K562 (cell line): ENCODE measurements at regions not wholly inside any gene's neighbourhood (a gene's known extent, or its start where the extent isn't known, plus 50 kb on each side); places are given as distances from the start of the nearest gene placed in this dataset.

Experiments
- ATAC-seq: fragments of 200-7000 bp; cut with Tn5 transposase; 3 replicates; pipeline ENCODE4 v1.9.1; 2020; ENCODE audit warnings: moderate library complexity
- BruUV-seq: library from RNA; stranded (reverse); fragments of 400-500 nt; replicated peaks from 2 replicates; lab custom pipeline; 2021; lab: Mats Ljungman, UMichigan
- CTCF ChIA-PET: fragments of 300-600 bp; formaldehyde crosslinking; extraction: SDS; loops from one replicate; lab custom pipeline; 2021; ENCODE audit warnings: low intra/inter-chr PET ratio; lab: Yijun Ruan, JAX
- POLR2A ChIA-PET: fragments of 300-600, 350-650 bp; sonication (Branson Sonifier 250); formaldehyde crosslinking; extraction: SDS; loops from one replicate; lab custom pipeline; 2021; ENCODE audit warnings: antibody characterized with exemption, inconsistent platforms; lab: Yijun Ruan, JAX
- DNase-seq, 4 experiments: peaks; one replicate each; pipeline versions ENCODE4 v3.0.0 to v3.0.0-alpha.2; 2011 to 2018; ENCODE audit warnings: low spot score in 3 of 4, mixed read lengths in 3 of 4; ENCODE audit errors: extremely low read depth in 1 of 4
- FAIRE-seq: peaks from 2 replicates; lab custom pipeline; 2011; peaks lifted over from hg19 to GRCh38; lab: Jason Lieb, UNC
- H2AFZ ChIP-seq: 2 replicates; pipeline ENCODE4 v1.6.0; 2011; ENCODE audit warnings: low read depth, low read length, control low read depth, inconsistent platforms
- H3K27ac ChIP-seq: fragments of 200-600 bp; 3 replicates; pipeline ENCODE4 v1.8.0; 2011; ENCODE audit warnings: low read depth, mild to moderate bottlenecking, control low read depth, inconsistent platforms, low read length, moderate library complexity, mixed read lengths; ENCODE audit errors: extremely low read depth
- H3K27me3 ChIP-seq, 2 experiments: fragments of 300-600 bp in 1 of 2; 2 replicates in 1 of 2; 3 replicates in 1 of 2; pipeline versions ENCODE4 v1.6.0 to v1.8.0; 2011; ENCODE audit warnings: inconsistent platforms in 2 of 2, low read length in 2 of 2, mild to moderate bottlenecking in 1 of 2, mixed read lengths in 1 of 2, moderate library complexity in 1 of 2; ENCODE audit not compliant: control insufficient read depth in 2 of 2, insufficient read depth in 2 of 2
- H3K36me3 ChIP-seq: fragments of 300-600 bp; 3 replicates; pipeline ENCODE4 v1.8.0; 2011; ENCODE audit warnings: mild to moderate bottlenecking, low read length, inconsistent platforms; ENCODE audit not compliant: control insufficient read depth, insufficient read depth
- H3K4me1 ChIP-seq, 2 experiments: fragments of 200-600 bp in 1 of 2; replicated peaks in 1 of 2; 2 replicates in 1 of 2; 3 replicates in 1 of 2; pipeline versions ENCODE4 v1.5.1 to v1.8.0; 2011; ENCODE audit warnings: inconsistent platforms in 2 of 2, low read length in 2 of 2, mild to moderate bottlenecking in 1 of 2, mixed read lengths in 1 of 2, moderate library complexity in 1 of 2; ENCODE audit not compliant: control insufficient read depth in 2 of 2, insufficient read depth in 2 of 2
- H3K4me2 ChIP-seq: 2 replicates; pipeline ENCODE4 v1.6.1; 2011; ENCODE audit warnings: low read length, control low read depth, inconsistent platforms, mixed read lengths; ENCODE audit not compliant: insufficient read depth
- H3K4me3 ChIP-seq: fragments of 200-600 bp; sonication (generic), shearing (Covaris generic); 2 replicates; pipeline ENCODE4 v1.5.1; 2016; ENCODE audit warnings: control low read depth, inconsistent platforms
- H3K79me2 ChIP-seq: fragments of 200-600 bp; 3 replicates; pipeline ENCODE4 v1.8.0; 2011; ENCODE audit warnings: low read length, inconsistent platforms; ENCODE audit not compliant: control insufficient read depth, insufficient read depth
- H3K9ac ChIP-seq, 2 experiments: 2 replicates each; pipeline versions ENCODE4 v1.6.0 to v1.6.1; 2011; ENCODE audit warnings: low read depth in 2 of 2, low read length in 2 of 2, control low read depth in 1 of 2, inconsistent platforms in 1 of 2, mild to moderate bottlenecking in 1 of 2, mixed read lengths in 1 of 2; ENCODE audit not compliant: insufficient read depth in 1 of 2
- H3K9me1 ChIP-seq: one replicate; pipeline ENCODE4 v1.6.0; 2011; ENCODE audit warnings: inconsistent platforms, mild to moderate bottlenecking, low read length, moderate library complexity; ENCODE audit not compliant: control insufficient read depth, insufficient read depth
- H3K9me3 ChIP-seq: replicated peaks from 2 replicates; pipeline ENCODE4 v1.5.1; 2011; ENCODE audit warnings: low read depth, low read length, inconsistent platforms; ENCODE audit not compliant: control insufficient read depth, insufficient read depth
- H4K20me1 ChIP-seq: replicated peaks from 2 replicates; pipeline ENCODE4 v1.6.1; 2011; ENCODE audit warnings: low read length, inconsistent platforms, mixed read lengths; ENCODE audit not compliant: control insufficient read depth, insufficient read depth
- ARNT ChIP-seq, 2 experiments: fragments of 450-650 bp; IDR thresholded peaks; 2 replicates each; pipeline ENCODE4 v1.6.1; 2016; ENCODE audit warnings: mild to moderate bottlenecking in 1 of 2
- IRF2 ChIP-seq: sonication (generic); formaldehyde crosslinking; IDR thresholded peaks from 2 replicates; pipeline ENCODE4 v1.8.1; 2022; ENCODE audit warnings: mild to moderate bottlenecking, missing genetic modification reagents
- MECOM ChIP-seq: fragments of 250-450 bp; sonication (Bioruptor Pico); IDR thresholded peaks from 2 replicates; pipeline ENCODE4 v1.8.0; 2022; ENCODE audit warnings: inconsistent platforms
- ZC3H11A ChIP-seq: IDR thresholded peaks from 2 replicates; pipeline ENCODE4 v1.6.1; 2012; ENCODE audit warnings: low read depth, low read length, improper control_type of control experiment
- WGBS: fragments of 100-300 bp; shearing (Covaris generic); methylation state at CpG from one replicate; pipeline ENCODE4 v1.1.6; 2016; ENCODE audit warnings: low coverage, mixed read lengths; ENCODE audit not compliant: insufficient coverage; ENCODE audit errors: missing lambda C conversion rate; 5-methylcytosine and 5-hydroxymethylcytosine counted together
- in situ Hi-C: fragments of 300-500 bp; cut with MboI; formaldehyde crosslinking; loops from 4 replicates; pipeline ENCODE4 v1.15.0; 2018; ENCODE audit warnings: inconsistent platforms, mixed read lengths
- intact Hi-C: fragments of 100-400 bp; cut with micrococcal nuclease; formaldehyde crosslinking; loops from 2 replicates; pipeline ENCODE4 v1.14.2; 2022
- TF ChIP-seq, protein P1 (sequence below), 3 experiments: IDR thresholded peaks in 2 of 3; conservative IDR thresholded peaks in 1 of 3; 2 replicates each; pipeline ENCODE4 v1.5.1; 2011 to 2012; ENCODE audit warnings: low read length in 3 of 3, mild to moderate bottlenecking in 3 of 3, control low read depth in 2 of 3, improper control_type of control experiment in 1 of 3, inconsistent platforms in 1 of 3, low read depth in 1 of 3, mixed read lengths in 1 of 3, moderate library complexity in 1 of 3; ENCODE audit not compliant: insufficient read depth in 2 of 3
- TF ChIP-seq, protein P2 (sequence below): fragments of 250-450 bp; sonication (Bioruptor Pico); IDR thresholded peaks from 2 replicates; pipeline ENCODE4 v1.8.0; 2021; ENCODE audit warnings: borderline replicate concordance, mild to moderate bottlenecking, moderate library complexity; ENCODE audit not compliant: poor library complexity, severe bottlenecking
- TF ChIP-seq, protein P3 (sequence below): fragments of 250-450 bp; sonication (Bioruptor Pico); IDR thresholded peaks from 2 replicates; pipeline ENCODE4 v1.5.0; 2020; ENCODE audit warnings: mild to moderate bottlenecking
- TF ChIP-seq, protein P4 (sequence below): sonication (generic); formaldehyde crosslinking; IDR thresholded peaks from 2 replicates; pipeline ENCODE4 v1.8.0; 2023; ENCODE audit warnings: missing genetic modification reagents, mild to moderate bottlenecking, borderline replicate concordance
- TF ChIP-seq, protein P5 (sequence below), 2 experiments: fragments of 450-650 bp; conservative IDR thresholded peaks; 2 replicates each; pipeline ENCODE4 v1.6.1; 2017; ENCODE audit warnings: mild to moderate bottlenecking in 2 of 2, moderate library complexity in 2 of 2

DNA sequence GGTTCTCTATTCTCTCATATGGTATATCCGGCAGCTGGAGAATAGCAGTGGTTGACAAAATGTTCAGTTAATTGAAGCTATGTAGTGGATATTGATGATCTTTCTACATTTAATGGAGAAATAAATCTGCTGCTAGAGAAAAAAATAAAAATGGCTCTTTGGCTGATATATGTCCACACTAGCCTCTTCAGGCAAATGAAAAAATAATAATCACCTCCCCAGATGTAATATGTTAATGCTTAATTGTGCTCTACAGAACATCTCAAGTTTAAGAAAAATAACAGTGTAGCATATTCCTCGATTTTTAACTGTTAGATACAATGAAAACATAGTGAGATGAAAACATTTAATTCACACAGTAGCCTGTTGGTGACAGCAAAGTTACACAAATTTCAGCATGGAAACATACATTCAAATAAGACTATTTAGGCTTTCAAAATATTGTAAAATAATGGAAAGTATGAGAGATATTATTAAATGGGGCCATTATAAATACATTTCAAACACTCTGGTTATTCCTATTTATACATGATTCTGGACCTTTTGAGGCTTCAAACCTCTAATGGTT is 543.0 kb downstream of the MAT2B start (continued):
- TF ChIP-seq, protein P1, sequence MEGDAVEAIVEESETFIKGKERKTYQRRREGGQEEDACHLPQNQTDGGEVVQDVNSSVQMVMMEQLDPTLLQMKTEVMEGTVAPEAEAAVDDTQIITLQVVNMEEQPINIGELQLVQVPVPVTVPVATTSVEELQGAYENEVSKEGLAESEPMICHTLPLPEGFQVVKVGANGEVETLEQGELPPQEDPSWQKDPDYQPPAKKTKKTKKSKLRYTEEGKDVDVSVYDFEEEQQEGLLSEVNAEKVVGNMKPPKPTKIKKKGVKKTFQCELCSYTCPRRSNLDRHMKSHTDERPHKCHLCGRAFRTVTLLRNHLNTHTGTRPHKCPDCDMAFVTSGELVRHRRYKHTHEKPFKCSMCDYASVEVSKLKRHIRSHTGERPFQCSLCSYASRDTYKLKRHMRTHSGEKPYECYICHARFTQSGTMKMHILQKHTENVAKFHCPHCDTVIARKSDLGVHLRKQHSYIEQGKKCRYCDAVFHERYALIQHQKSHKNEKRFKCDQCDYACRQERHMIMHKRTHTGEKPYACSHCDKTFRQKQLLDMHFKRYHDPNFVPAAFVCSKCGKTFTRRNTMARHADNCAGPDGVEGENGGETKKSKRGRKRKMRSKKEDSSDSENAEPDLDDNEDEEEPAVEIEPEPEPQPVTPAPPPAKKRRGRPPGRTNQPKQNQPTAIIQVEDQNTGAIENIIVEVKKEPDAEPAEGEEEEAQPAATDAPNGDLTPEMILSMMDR (IDR thresholded peaks at IDR 0.05 in 2 of 3, conservative IDR thresholded peaks at IDR 0.05 in 1 of 3; ENCODE audit: insufficient read depth in 2 of 3, low read depth in 1 of 3, low read length in 3 of 3) = peak in 1 of 3 experiments; percentile 44; a peak in 2 of 6 replicates
- TF ChIP-seq, protein P2, sequence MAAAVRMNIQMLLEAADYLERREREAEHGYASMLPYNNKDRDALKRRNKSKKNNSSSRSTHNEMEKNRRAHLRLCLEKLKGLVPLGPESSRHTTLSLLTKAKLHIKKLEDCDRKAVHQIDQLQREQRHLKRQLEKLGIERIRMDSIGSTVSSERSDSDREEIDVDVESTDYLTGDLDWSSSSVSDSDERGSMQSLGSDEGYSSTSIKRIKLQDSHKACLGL = no peak
- TF ChIP-seq ARNT (IDR thresholded peaks at IDR 0.05) = no peak
- TF ChIP-seq, protein P3, sequence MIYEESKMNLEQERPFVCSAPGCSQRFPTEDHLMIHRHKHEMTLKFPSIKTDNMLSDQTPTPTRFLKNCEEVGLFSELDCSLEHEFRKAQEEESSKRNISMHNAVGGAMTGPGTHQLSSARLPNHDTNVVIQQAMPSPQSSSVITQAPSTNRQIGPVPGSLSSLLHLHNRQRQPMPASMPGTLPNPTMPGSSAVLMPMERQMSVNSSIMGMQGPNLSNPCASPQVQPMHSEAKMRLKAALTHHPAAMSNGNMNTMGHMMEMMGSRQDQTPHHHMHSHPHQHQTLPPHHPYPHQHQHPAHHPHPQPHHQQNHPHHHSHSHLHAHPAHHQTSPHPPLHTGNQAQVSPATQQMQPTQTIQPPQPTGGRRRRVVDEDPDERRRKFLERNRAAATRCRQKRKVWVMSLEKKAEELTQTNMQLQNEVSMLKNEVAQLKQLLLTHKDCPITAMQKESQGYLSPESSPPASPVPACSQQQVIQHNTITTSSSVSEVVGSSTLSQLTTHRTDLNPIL = no peak
- TF ChIP-seq ZC3H11A = no peak

DNA sequence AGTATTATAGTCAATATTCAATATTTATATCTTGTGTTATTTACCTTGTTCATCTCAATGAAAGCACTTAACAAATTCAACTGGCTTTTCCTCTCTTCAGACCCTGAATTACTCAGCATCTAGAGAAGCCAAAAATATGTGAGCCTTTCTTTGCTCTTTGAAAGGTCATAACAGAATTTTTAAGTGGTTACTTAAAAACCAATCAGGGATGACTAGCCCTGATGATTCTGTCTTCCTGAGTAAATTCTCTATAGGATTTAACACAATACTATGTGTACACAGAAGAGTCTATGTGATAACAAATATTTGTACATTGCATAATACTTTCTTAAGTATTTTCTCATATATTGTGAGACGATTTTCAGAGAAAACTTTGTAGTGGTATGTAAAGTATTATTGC is 546.3 kb downstream of the MAT2B start:
- no peak for ATAC-seq
- WGBS = 0% methylated on average over 1 of the region's 1 CpG
- no peak overlapping the region for H2AFZ ChIP-seq
- H3K9me1 ChIP-seq = no peaks in the 10 kb centered on the region
- POLR2A ChIA-PET = no interaction called here
- no peaks in the 10 kb centered on the region for H3K36me3 ChIP-seq
- H3K27me3 ChIP-seq = no peaks in the 10 kb centered on the region
- in situ Hi-C loops (no loop called here), intact Hi-C loops (no loop called here)
- CTCF ChIA-PET = no interaction called here
- H3K4me2 ChIP-seq = no peak overlapping the region
- no peak overlapping the region for H3K27ac ChIP-seq
- H3K9ac ChIP-seq = no peak overlapping the region
- H3K4me1 ChIP-seq = no peaks in the 10 kb centered on the region
- DNase-seq = no peak
- H3K79me2 ChIP-seq = no peaks in the 10 kb centered on the region
- H3K9me3 ChIP-seq = no peaks in the 10 kb centered on the region
- no peaks in the 10 kb centered on the region for H4K20me1 ChIP-seq
- BruUV-seq = no TSS peak
- H3K4me3 ChIP-seq = no peak overlapping the region
- no peak for FAIRE-seq
- TF ChIP-seq MECOM (CRISPR knock-in tag) = no peak
- TF ChIP-seq, protein P4, sequence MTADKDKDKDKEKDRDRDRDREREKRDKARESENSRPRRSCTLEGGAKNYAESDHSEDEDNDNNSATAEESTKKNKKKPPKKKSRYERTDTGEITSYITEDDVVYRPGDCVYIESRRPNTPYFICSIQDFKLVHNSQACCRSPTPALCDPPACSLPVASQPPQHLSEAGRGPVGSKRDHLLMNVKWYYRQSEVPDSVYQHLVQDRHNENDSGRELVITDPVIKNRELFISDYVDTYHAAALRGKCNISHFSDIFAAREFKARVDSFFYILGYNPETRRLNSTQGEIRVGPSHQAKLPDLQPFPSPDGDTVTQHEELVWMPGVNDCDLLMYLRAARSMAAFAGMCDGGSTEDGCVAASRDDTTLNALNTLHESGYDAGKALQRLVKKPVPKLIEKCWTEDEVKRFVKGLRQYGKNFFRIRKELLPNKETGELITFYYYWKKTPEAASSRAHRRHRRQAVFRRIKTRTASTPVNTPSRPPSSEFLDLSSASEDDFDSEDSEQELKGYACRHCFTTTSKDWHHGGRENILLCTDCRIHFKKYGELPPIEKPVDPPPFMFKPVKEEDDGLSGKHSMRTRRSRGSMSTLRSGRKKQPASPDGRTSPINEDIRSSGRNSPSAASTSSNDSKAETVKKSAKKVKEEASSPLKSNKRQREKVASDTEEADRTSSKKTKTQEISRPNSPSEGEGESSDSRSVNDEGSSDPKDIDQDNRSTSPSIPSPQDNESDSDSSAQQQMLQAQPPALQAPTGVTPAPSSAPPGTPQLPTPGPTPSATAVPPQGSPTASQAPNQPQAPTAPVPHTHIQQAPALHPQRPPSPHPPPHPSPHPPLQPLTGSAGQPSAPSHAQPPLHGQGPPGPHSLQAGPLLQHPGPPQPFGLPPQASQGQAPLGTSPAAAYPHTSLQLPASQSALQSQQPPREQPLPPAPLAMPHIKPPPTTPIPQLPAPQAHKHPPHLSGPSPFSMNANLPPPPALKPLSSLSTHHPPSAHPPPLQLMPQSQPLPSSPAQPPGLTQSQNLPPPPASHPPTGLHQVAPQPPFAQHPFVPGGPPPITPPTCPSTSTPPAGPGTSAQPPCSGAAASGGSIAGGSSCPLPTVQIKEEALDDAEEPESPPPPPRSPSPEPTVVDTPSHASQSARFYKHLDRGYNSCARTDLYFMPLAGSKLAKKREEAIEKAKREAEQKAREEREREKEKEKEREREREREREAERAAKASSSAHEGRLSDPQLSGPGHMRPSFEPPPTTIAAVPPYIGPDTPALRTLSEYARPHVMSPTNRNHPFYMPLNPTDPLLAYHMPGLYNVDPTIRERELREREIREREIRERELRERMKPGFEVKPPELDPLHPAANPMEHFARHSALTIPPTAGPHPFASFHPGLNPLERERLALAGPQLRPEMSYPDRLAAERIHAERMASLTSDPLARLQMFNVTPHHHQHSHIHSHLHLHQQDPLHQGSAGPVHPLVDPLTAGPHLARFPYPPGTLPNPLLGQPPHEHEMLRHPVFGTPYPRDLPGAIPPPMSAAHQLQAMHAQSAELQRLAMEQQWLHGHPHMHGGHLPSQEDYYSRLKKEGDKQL (CRISPR knock-in tag) = no peak
- no peak for TF ChIP-seq IRF2 (CRISPR knock-in tag)
- TF ChIP-seq, protein P5, sequence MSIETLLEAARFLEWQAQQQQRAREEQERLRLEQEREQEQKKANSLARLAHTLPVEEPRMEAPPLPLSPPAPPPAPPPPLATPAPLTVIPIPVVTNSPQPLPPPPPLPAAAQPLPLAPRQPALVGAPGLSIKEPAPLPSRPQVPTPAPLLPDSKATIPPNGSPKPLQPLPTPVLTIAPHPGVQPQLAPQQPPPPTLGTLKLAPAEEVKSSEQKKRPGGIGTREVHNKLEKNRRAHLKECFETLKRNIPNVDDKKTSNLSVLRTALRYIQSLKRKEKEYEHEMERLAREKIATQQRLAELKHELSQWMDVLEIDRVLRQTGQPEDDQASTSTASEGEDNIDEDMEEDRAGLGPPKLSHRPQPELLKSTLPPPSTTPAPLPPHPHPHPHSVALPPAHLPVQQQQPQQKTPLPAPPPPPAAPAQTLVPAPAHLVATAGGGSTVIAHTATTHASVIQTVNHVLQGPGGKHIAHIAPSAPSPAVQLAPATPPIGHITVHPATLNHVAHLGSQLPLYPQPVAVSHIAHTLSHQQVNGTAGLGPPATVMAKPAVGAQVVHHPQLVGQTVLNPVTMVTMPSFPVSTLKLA (conservative IDR thresholded peaks at IDR 0.05) = no peak
